ENCODE measurements at regions not wholly inside any gene's neighbourhood (a gene's known extent, or its start where the extent isn't known, plus 50 kb on each side); places are given as distances from the start of the nearest gene placed in this dataset.

- no peak for TF ChIP-seq CTCF (IDR thresholded peaks at IDR 0.05)
- TF ChIP-seq POLR2A (IDR thresholded peaks at IDR 0.05) = no peak
- no peak for TF ChIP-seq POLR2AphosphoS5 (IDR thresholded peaks at IDR 0.05)
- no peak for TF ChIP-seq EP300 (IDR thresholded peaks at IDR 0.05)
Observed at GRCh38 chr21:14685568-14685967, 139.5 kb upstream of the SAMSN1 start.
